Activated T-cell treated with anti-CD3 and anti-CD28 coated beads, Interleukin-2, amount 50 U/mL, for 4 hours (primary cell): ENCODE measurements at regions not wholly inside any gene's neighbourhood (a gene's known extent, or its start where the extent isn't known, plus 50 kb on each side); places are given as distances from the start of the nearest gene placed in this dataset.

ENCODE experiments used
- ATAC-seq, 2 donors: fragments of 200-7000 bp; cut with Tn5 transposase; one replicate each; pipeline ENCODE4 v1.10.0; 2021
- DNase-seq: peaks from one replicate; pipeline ENCODE4 v3.0.0-alpha.2; 2020
- H3K27me3 Mint-ChIP-seq: one replicate; pipeline ENCODE4 v1.8.0; 2021; ENCODE audit warnings: low read depth, mixed read lengths
- H3K36me3 Mint-ChIP-seq: one replicate; pipeline ENCODE4 v1.8.0; 2022; ENCODE audit warnings: mixed read lengths; ENCODE audit not compliant: insufficient read depth
- H3K4me1 Mint-ChIP-seq: one replicate; pipeline ENCODE4 v1.8.0; 2021; ENCODE audit warnings: low read depth, mixed read lengths
- H3K4me3 Mint-ChIP-seq: one replicate; pipeline ENCODE4 v1.8.0; 2021; ENCODE audit warnings: mild to moderate bottlenecking, moderate library complexity, mixed read lengths
- H3K9me3 Mint-ChIP-seq: one replicate; pipeline ENCODE4 v1.8.0; 2021; ENCODE audit warnings: mixed read lengths

- DNase-seq (no peak), ATAC-seq (no peak)
- no peaks in the 10 kb centered on the region for H3K9me3 Mint-ChIP-seq
- H3K4me1 Mint-ChIP-seq: no peaks in the 10 kb centered on the region
- no peaks in the 10 kb centered on the region for H3K27me3 Mint-ChIP-seq
- H3K4me3 Mint-ChIP-seq: no peak overlapping the region
- no peaks in the 10 kb centered on the region for H3K36me3 Mint-ChIP-seq
These were observed 272.9 kb upstream of the ARX start for GRCh38 chrX:25288676-25289075.

GRCh38 chrX:25287521-25287920, 271.8 kb upstream of the ARX start:
- ATAC-seq (no peak), DNase-seq (no peak)
- H3K27me3 Mint-ChIP-seq: no peaks in the 10 kb centered on the region
- H3K4me1 Mint-ChIP-seq: no peaks in the 10 kb centered on the region
- no peaks in the 10 kb centered on the region for H3K9me3 Mint-ChIP-seq
- no peak overlapping the region for H3K4me3 Mint-ChIP-seq
- no peaks in the 10 kb centered on the region for H3K36me3 Mint-ChIP-seq

GRCh38 chrX:25285598-25285997, 269.8 kb upstream of the ARX start:
- DNase-seq: no peak
- no peak overlapping the region for H3K4me3 Mint-ChIP-seq

GRCh38 chrX:25279510-25279909, 263.7 kb upstream of the ARX start:
- no peak overlapping the region for H3K4me3 Mint-ChIP-seq
- no peaks in the 10 kb centered on the region for H3K4me1 Mint-ChIP-seq
- no peaks in the 10 kb centered on the region for H3K9me3 Mint-ChIP-seq
- ATAC-seq: no peak
- DNase-seq: no peak
- no peaks in the 10 kb centered on the region for H3K36me3 Mint-ChIP-seq
- H3K27me3 Mint-ChIP-seq: no peaks in the 10 kb centered on the region

More at GRCh38 chrX:25285598-25285997, 269.8 kb upstream of the ARX start:
- ATAC-seq: no peak
- Mint-ChIP-seq H3K4me1 (no peaks in the 10 kb centered on the region), H3K36me3 (no peaks in the 10 kb centered on the region), H3K27me3 (no peaks in the 10 kb centered on the region), H3K9me3 (no peaks in the 10 kb centered on the region)

GRCh38 chrX:25278341-25278740, 262.6 kb upstream of the ARX start:
- ATAC-seq (no peak), DNase-seq (no peak)
- no peaks in the 10 kb centered on the region for H3K36me3 Mint-ChIP-seq
- H3K27me3 Mint-ChIP-seq: no peaks in the 10 kb centered on the region
- H3K9me3 Mint-ChIP-seq: no peaks in the 10 kb centered on the region
- H3K4me1 Mint-ChIP-seq: no peaks in the 10 kb centered on the region
- H3K4me3 Mint-ChIP-seq: no peak overlapping the region

GRCh38 chrX:25277574-25277973, 261.8 kb upstream of the ARX start:
- DNase-seq (no peak), ATAC-seq (no peak)
- Mint-ChIP-seq H3K36me3 (no peaks in the 10 kb centered on the region), H3K4me3 (no peak overlapping the region), H3K4me1 (no peaks in the 10 kb centered on the region), H3K9me3 (no peaks in the 10 kb centered on the region), H3K27me3 (no peaks in the 10 kb centered on the region)

GRCh38 chrX:25275159-25275558, 259.4 kb upstream of the ARX start:
- Mint-ChIP-seq H3K36me3 (no peaks in the 10 kb centered on the region), H3K4me1 (no peaks in the 10 kb centered on the region), H3K9me3 (no peaks in the 10 kb centered on the region), H3K4me3 (no peak overlapping the region), H3K27me3 (no peaks in the 10 kb centered on the region)
- no peak for DNase-seq
- no peak for ATAC-seq

GRCh38 chrX:25241461-25241860, 225.7 kb upstream of the ARX start:
- ATAC-seq (no peak), DNase-seq (no peak)
- H3K4me3 Mint-ChIP-seq: no peak overlapping the region
- H3K9me3 Mint-ChIP-seq: no peaks in the 10 kb centered on the region
- H3K36me3 Mint-ChIP-seq: no peaks in the 10 kb centered on the region
- H3K27me3 Mint-ChIP-seq: no peaks in the 10 kb centered on the region
- H3K4me1 Mint-ChIP-seq: no peaks in the 10 kb centered on the region

GRCh38 chrX:25226151-25226550, 210.4 kb upstream of the ARX start:
- ATAC-seq (no peak), DNase-seq (no peak)
- Mint-ChIP-seq H3K4me3 (no peak overlapping the region), H3K9me3 (no peaks in the 10 kb centered on the region), H3K27me3 (no peaks in the 10 kb centered on the region), H3K36me3 (no peaks in the 10 kb centered on the region), H3K4me1 (no peaks in the 10 kb centered on the region)

- DNase-seq (no peak), ATAC-seq (no peak)
- Mint-ChIP-seq H3K4me1 (no peaks in the 10 kb centered on the region), H3K27me3 (no peaks in the 10 kb centered on the region), H3K9me3 (no peaks in the 10 kb centered on the region), H3K36me3 (no peaks in the 10 kb centered on the region), H3K4me3 (no peak overlapping the region)
These were observed 203.7 kb upstream of the ARX start for GRCh38 chrX:25219480-25219879.

GRCh38 chrX:25213611-25214010, 197.8 kb upstream of the ARX start:
- no peak for ATAC-seq
- Mint-ChIP-seq H3K4me1 (no peaks in the 10 kb centered on the region), H3K27me3 (no peaks in the 10 kb centered on the region), H3K36me3 (no peaks in the 10 kb centered on the region), H3K4me3 (no peak overlapping the region), H3K9me3 (no peaks in the 10 kb centered on the region)
- no peak for DNase-seq

- H3K9me3 Mint-ChIP-seq: no peaks in the 10 kb centered on the region
- no peaks in the 10 kb centered on the region for H3K4me1 Mint-ChIP-seq
- no peaks in the 10 kb centered on the region for H3K36me3 Mint-ChIP-seq
- DNase-seq (no peak), ATAC-seq (no peak)
- no peak overlapping the region for H3K4me3 Mint-ChIP-seq
- H3K27me3 Mint-ChIP-seq: no peaks in the 10 kb centered on the region
These were observed 192.2 kb upstream of the ARX start for GRCh38 chrX:25207803-25208475.

- H3K27me3 Mint-ChIP-seq: no peaks in the 10 kb centered on the region
- no peaks in the 10 kb centered on the region for H3K9me3 Mint-ChIP-seq
- H3K4me1 Mint-ChIP-seq: no peaks in the 10 kb centered on the region
- no peak for ATAC-seq
- no peak for DNase-seq
- no peak overlapping the region for H3K4me3 Mint-ChIP-seq
- H3K36me3 Mint-ChIP-seq: no peaks in the 10 kb centered on the region
These were observed 191.0 kb upstream of the ARX start for GRCh38 chrX:25206778-25207177.

- no peak overlapping the region for H3K4me3 Mint-ChIP-seq
- no peaks in the 10 kb centered on the region for H3K36me3 Mint-ChIP-seq
- ATAC-seq: no peak
- no peaks in the 10 kb centered on the region for H3K9me3 Mint-ChIP-seq
- no peaks in the 10 kb centered on the region for H3K27me3 Mint-ChIP-seq
- DNase-seq: no peak
- H3K4me1 Mint-ChIP-seq: no peaks in the 10 kb centered on the region
These were observed 188.4 kb upstream of the ARX start for GRCh38 chrX:25204182-25204581.

- Mint-ChIP-seq H3K9me3 (no peaks in the 10 kb centered on the region), H3K36me3 (no peaks in the 10 kb centered on the region), H3K4me3 (no peak overlapping the region), H3K4me1 (no peaks in the 10 kb centered on the region), H3K27me3 (no peaks in the 10 kb centered on the region)
- DNase-seq (no peak), ATAC-seq (no peak)
These were observed 187.1 kb upstream of the ARX start for GRCh38 chrX:25202827-25203226.

- Mint-ChIP-seq H3K4me3 (no peak overlapping the region), H3K9me3 (no peaks in the 10 kb centered on the region), H3K27me3 (no peaks in the 10 kb centered on the region), H3K36me3 (no peaks in the 10 kb centered on the region), H3K4me1 (no peaks in the 10 kb centered on the region)
- no peak for ATAC-seq
- no peak for DNase-seq
These were observed 183.1 kb upstream of the ARX start for GRCh38 chrX:25198891-25199290.
